ENCODE measurements at regions not wholly inside any gene's neighbourhood (a gene's known extent, or its start where the extent isn't known, plus 50 kb on each side); places are given as distances from the start of the nearest gene placed in this dataset.

- TF ChIP-seq, protein P1, sequence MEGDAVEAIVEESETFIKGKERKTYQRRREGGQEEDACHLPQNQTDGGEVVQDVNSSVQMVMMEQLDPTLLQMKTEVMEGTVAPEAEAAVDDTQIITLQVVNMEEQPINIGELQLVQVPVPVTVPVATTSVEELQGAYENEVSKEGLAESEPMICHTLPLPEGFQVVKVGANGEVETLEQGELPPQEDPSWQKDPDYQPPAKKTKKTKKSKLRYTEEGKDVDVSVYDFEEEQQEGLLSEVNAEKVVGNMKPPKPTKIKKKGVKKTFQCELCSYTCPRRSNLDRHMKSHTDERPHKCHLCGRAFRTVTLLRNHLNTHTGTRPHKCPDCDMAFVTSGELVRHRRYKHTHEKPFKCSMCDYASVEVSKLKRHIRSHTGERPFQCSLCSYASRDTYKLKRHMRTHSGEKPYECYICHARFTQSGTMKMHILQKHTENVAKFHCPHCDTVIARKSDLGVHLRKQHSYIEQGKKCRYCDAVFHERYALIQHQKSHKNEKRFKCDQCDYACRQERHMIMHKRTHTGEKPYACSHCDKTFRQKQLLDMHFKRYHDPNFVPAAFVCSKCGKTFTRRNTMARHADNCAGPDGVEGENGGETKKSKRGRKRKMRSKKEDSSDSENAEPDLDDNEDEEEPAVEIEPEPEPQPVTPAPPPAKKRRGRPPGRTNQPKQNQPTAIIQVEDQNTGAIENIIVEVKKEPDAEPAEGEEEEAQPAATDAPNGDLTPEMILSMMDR (IDR thresholded peaks at IDR 0.05; ENCODE audit: insufficient read depth, low read length) = no peak
- TF ChIP-seq SPI1 (IDR thresholded peaks at IDR 0.05; ENCODE audit: borderline replicate concordance, low read depth) = no peak
These were observed 245.0 kb upstream of the OLFM3 start for GRCh38 chr1:102241431-102242338.
